ENCODE measurements at regions not wholly inside any gene's neighbourhood (a gene's known extent, or its start where the extent isn't known, plus 50 kb on each side); places are given as distances from the start of the nearest gene placed in this dataset.
"Not testable (repeated sequence)": the region's sequence is repeated elsewhere in the genome, so short reads cannot be mapped to it uniquely, and the experiment has no call there.

- H2BK120ac ChIP-seq (replicated peaks; ENCODE audit: low read depth, low read length); H3K23me2 ChIP-seq (ENCODE audit: low read depth, low read length); H2AK5ac ChIP-seq (ENCODE audit: low read depth, low read length); FAIRE-seq; H4K5ac ChIP-seq (ENCODE audit: insufficient read length, low read depth, low read length); POLR2A ChIA-PET (ENCODE audit: partially characterized antibody); H3K4me1 ChIP-seq (replicated peaks in 1 of 4; ENCODE audit: control insufficient read depth in 3 of 4, insufficient read depth in 4 of 4, low read length in 3 of 4); H4K91ac ChIP-seq (replicated peaks; ENCODE audit: insufficient read length, low read length); H3K23ac ChIP-seq (ENCODE audit: insufficient read length); H3K18ac ChIP-seq (ENCODE audit: extremely low read depth, low read length); H3K79me1 ChIP-seq (ENCODE audit: low read depth, low read length); H3K56ac ChIP-seq (replicated peaks; ENCODE audit: insufficient read length, low read depth, low read length); H3K27me3 ChIP-seq (replicated peaks in 1 of 4; ENCODE audit: control insufficient read depth in 3 of 4, extremely low read depth in 1 of 4, insufficient read depth in 3 of 4, low read length in 3 of 4); H3K9ac ChIP-seq (replicated peaks in 1 of 4; ENCODE audit: extremely low read depth in 1 of 4, low read depth in 3 of 4, low read length in 3 of 4); H4K8ac ChIP-seq (ENCODE audit: extremely low read depth, insufficient read depth, low read length); H3K79me2 ChIP-seq (ENCODE audit: control insufficient read depth in 1 of 2, insufficient read depth in 2 of 2, low read length in 2 of 2); H2BK20ac ChIP-seq (ENCODE audit: low read length); CTCF ChIA-PET (ENCODE audit: partially characterized antibody); H2BK5ac ChIP-seq (ENCODE audit: low read depth, low read length); H3K36me3 ChIP-seq (ENCODE audit: control insufficient read depth in 2 of 4, insufficient read depth in 4 of 4, low read length in 3 of 4); H3K9me3 ChIP-seq (ENCODE audit: insufficient read depth in 2 of 2, low read depth in 1 of 2, low read length in 1 of 2); H2BK12ac ChIP-seq (ENCODE audit: low read depth, low read length); H2BK15ac ChIP-seq (ENCODE audit: low read length); H3K14ac ChIP-seq (ENCODE audit: insufficient read length); H2AFZ ChIP-seq (ENCODE audit: low read length); H4K20me1 ChIP-seq (replicated peaks in 1 of 2; ENCODE audit: control insufficient read depth in 1 of 2, insufficient read depth in 2 of 2, low read length in 2 of 2); H3K4ac ChIP-seq (replicated peaks; ENCODE audit: insufficient read length, low read depth, low read length); H3K27ac ChIP-seq (ENCODE audit: low read depth, low read length): not testable (repeated sequence)
- H3K4me2 ChIP-seq (ENCODE audit: insufficient read depth in 1 of 2, low read depth in 2 of 2, low read length in 2 of 2) = peak overlapping the region in 1 of 2 experiments; percentile 43; a peak in 2 of 4 replicates
- peak in 1 of 2 experiments; percentile 43 for DNase-seq (ENCODE audit: low read depth in 1 of 2, low spot score in 2 of 2)
- peak overlapping the region in 1 of 4 experiments; percentile 59; a peak in 1 of 8 replicates for H3K4me3 ChIP-seq (ENCODE audit: extremely low read depth in 1 of 4, insufficient read depth in 2 of 4, low read depth in 3 of 4, low read length in 4 of 4)
- 82% methylated on average over 6 of the region's 8 CpGs; no CpG with 5 or more reads in 1 of the 2 experiments for WGBS, 2 experiments (ENCODE audit: extremely low coverage in 1 of 2, insufficient coverage in 1 of 2, insufficient read length in 1 of 2, insufficient replicate concordance in 2 of 2, low coverage in 1 of 2, low lambda C conversion rate in 2 of 2, missing lambda C conversion rate in 1 of 2)
These were observed 66.5 kb upstream of the CLEC6A start for GRCh38 chr12:8389296-8389695.
